Mammary epithelial cell (primary cell): ENCODE measurements at regions not wholly inside any gene's neighbourhood (a gene's known extent, or its start where the extent isn't known, plus 50 kb on each side); places are given as distances from the start of the nearest gene placed in this dataset.

Experiments
- EZH2 ChIP-seq: IDR thresholded peaks from 2 replicates; pipeline ENCODE4 v1.6.1; 2012; ENCODE audit warnings: low read length, inconsistent platforms, borderline replicate concordance
- TF ChIP-seq, protein P1 (sequence below), 2 donors: IDR thresholded peaks in 1 of 2; conservative IDR thresholded peaks in 1 of 2; 2 replicates each; pipeline ENCODE4 v1.5.1; 2011 to 2012; ENCODE audit warnings: inconsistent platforms in 2 of 2, low read length in 2 of 2, mild to moderate bottlenecking in 2 of 2, control low read depth in 1 of 2, low read depth in 1 of 2; ENCODE audit not compliant: insufficient read depth in 1 of 2; ENCODE audit errors: extremely low read depth in 1 of 2

GRCh38 chr2:48826986-48827385, 71.5 kb upstream of the LHCGR start:
- TF ChIP-seq, protein P1, sequence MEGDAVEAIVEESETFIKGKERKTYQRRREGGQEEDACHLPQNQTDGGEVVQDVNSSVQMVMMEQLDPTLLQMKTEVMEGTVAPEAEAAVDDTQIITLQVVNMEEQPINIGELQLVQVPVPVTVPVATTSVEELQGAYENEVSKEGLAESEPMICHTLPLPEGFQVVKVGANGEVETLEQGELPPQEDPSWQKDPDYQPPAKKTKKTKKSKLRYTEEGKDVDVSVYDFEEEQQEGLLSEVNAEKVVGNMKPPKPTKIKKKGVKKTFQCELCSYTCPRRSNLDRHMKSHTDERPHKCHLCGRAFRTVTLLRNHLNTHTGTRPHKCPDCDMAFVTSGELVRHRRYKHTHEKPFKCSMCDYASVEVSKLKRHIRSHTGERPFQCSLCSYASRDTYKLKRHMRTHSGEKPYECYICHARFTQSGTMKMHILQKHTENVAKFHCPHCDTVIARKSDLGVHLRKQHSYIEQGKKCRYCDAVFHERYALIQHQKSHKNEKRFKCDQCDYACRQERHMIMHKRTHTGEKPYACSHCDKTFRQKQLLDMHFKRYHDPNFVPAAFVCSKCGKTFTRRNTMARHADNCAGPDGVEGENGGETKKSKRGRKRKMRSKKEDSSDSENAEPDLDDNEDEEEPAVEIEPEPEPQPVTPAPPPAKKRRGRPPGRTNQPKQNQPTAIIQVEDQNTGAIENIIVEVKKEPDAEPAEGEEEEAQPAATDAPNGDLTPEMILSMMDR (conservative IDR thresholded peaks at IDR 0.05 in 1 of 2, IDR thresholded peaks at IDR 0.05 in 1 of 2; ENCODE audit: extremely low read depth in 1 of 2, insufficient read depth in 1 of 2, low read depth in 1 of 2, low read length in 2 of 2), result no peak
- TF ChIP-seq EZH2, result no peak
